ENCODE measurements at regions not wholly inside any gene's neighbourhood (a gene's known extent, or its start where the extent isn't known, plus 50 kb on each side); places are given as distances from the start of the nearest gene placed in this dataset.

GRCh38 chr2:6535572-6535971 is 330.1 kb downstream of the CMPK2 start:
- no peak for TF ChIP-seq CTCF (IDR thresholded peaks at IDR 0.05)
- no peak for TF ChIP-seq RAD21 (IDR thresholded peaks at IDR 0.05; ENCODE audit: low read length)
- TF ChIP-seq EP300 (IDR thresholded peaks at IDR 0.05; ENCODE audit: borderline replicate concordance in 1 of 2, low read depth in 1 of 2, low read length in 1 of 2) = no peak
- no peak for TF ChIP-seq TAF1 (IDR thresholded peaks at IDR 0.05; ENCODE audit: borderline replicate concordance, low read depth, low read length)
- TF ChIP-seq GATA2 (CRISPR knock-in tag; IDR thresholded peaks at IDR 0.05) = no peak
- no peak for TF ChIP-seq POLR2AphosphoS5 (IDR thresholded peaks at IDR 0.05; ENCODE audit: low read depth, low read length)
- no peak for TF ChIP-seq NFIC (IDR thresholded peaks at IDR 0.05; ENCODE audit: borderline replicate concordance)
- no peak for TF ChIP-seq MXI1 (IDR thresholded peaks at IDR 0.05; ENCODE audit: low read depth, low read length)
- no peak for TF ChIP-seq SIN3A (IDR thresholded peaks at IDR 0.05; ENCODE audit: borderline replicate concordance, low read depth, low read length)
- no peak for TF ChIP-seq RCOR1 (IDR thresholded peaks at IDR 0.05; ENCODE audit: low read length)
- TF ChIP-seq MEF2A (IDR thresholded peaks at IDR 0.05; ENCODE audit: borderline replicate concordance, low read depth) = no peak
- TF ChIP-seq CHD2 (IDR thresholded peaks at IDR 0.05; ENCODE audit: low read length, partially characterized antibody) = no peak
- no peak for TF ChIP-seq YY1 (IDR thresholded peaks at IDR 0.05; ENCODE audit: low read depth)
- TF ChIP-seq MAX (IDR thresholded peaks at IDR 0.05; ENCODE audit: low read depth) = no peak

All from SK-N-SH (cell line).